GM23248 (cell line): ENCODE measurements at regions not wholly inside any gene's neighbourhood (a gene's known extent, or its start where the extent isn't known, plus 50 kb on each side); places are given as distances from the start of the nearest gene placed in this dataset.

Source experiments
- EZH2 ChIP-seq: fragments of 200-600 bp; sonication (generic); IDR thresholded peaks from 2 replicates; pipeline ENCODE4 v1.6.1; 2018; ENCODE audit warnings: antibody characterized with exemption, mild to moderate bottlenecking; ENCODE audit not compliant: insufficient read depth, poor library complexity, severe bottlenecking
- EZH2phosphoT487 ChIP-seq: fragments of 200-600 bp; sonication (generic); IDR thresholded peaks from 2 replicates; pipeline ENCODE4 v1.6.1; 2018; ENCODE audit warnings: antibody characterized with exemption, moderate library complexity, mild to moderate bottlenecking, low read depth; ENCODE audit not compliant: insufficient read depth

GRCh38 chr3:177946048-177946447, 590.2 kb upstream of the KCNMB2 start:
- TF ChIP-seq EZH2 (no peak), EZH2phosphoT487 (no peak)
